ENCODE measurements at regions not wholly inside any gene's neighbourhood (a gene's known extent, or its start where the extent isn't known, plus 50 kb on each side); places are given as distances from the start of the nearest gene placed in this dataset.
"Not testable (repeated sequence)": the region's sequence is repeated elsewhere in the genome, so short reads cannot be mapped to it uniquely, and the experiment has no call there.

DNA sequence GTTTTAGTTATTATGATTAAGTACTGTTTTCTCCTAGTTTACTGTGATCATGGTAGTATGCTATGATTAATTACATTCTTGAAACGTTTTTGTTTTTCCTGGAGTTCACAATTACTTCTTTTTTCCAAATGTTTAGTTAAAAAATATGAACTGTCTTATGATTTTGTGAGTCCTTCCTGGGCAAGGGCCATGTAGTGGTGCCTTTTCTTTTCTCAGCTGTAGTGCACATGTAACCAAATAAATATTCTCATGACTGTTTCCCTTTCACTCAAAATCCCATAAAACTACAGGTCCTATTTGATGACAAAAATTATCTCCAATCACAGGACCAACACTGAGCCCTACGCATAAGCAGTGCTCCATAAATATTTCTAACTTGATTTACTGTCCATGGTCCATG is 118.9 kb upstream of the EGR2 start:
- no peak overlapping the region for H3K27ac ChIP-seq (ENCODE audit: low read depth in 1 of 2, low read length in 2 of 2)
- intact Hi-C loops (cut with DNase I): no loop called here
- ATAC-seq (ENCODE audit: low FRiP score) (no peak), DNase-seq (no peak)
- no peak overlapping the region for H3K4me3 ChIP-seq (ENCODE audit: low read length in 2 of 2)
- H3K36me3 ChIP-seq (ENCODE audit: control insufficient read depth in 1 of 2, insufficient read depth in 2 of 2, low read length in 1 of 2): no peaks in the 10 kb centered on the region
- H3K9me3 ChIP-seq (ENCODE audit: control insufficient read depth, low read length): no peaks in the 10 kb centered on the region
- H3K27me3 ChIP-seq (ENCODE audit: control insufficient read depth in 1 of 2, insufficient read depth in 2 of 2, low read length in 1 of 2): no peaks in the 10 kb centered on the region
- no peaks in the 10 kb centered on the region for H3K4me1 ChIP-seq (ENCODE audit: control insufficient read depth in 1 of 2, insufficient read depth in 2 of 2, low read length in 2 of 2)
- WGBS, 2 donors: 10 to 18% methylated on average over 2 of the region's 2 CpGs

DNA sequence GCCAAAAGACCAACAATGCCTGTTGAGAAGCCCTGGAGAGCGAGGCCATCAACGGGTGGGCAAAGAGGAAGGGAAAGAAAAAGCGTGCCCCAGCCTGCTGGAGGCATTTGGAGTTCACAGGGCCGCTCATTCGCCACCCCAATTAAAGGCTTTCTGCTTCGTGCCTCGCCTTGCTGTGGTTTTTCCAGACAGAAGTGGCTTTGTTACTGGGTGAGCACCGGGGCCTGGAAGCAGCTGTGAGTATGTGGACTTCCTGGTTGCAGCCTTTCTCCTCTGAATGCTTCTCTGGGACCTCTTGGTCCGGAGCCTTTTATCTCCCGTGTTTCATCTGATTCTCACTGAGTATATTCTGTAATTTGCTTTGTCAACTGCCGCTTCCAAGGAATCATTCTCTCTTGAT is 118.1 kb upstream of the EGR2 start:
- WGBS, 2 donors: 78 to 89% methylated on average over 11 of the region's 11 CpGs
- Histone ChIP-seq H3K27ac (ENCODE audit: low read depth in 1 of 2, low read length in 2 of 2) (no peak overlapping the region), H3K27me3 (ENCODE audit: control insufficient read depth in 1 of 2, insufficient read depth in 2 of 2, low read length in 1 of 2) (no peaks in the 10 kb centered on the region), H3K4me3 (ENCODE audit: low read length in 2 of 2) (no peak overlapping the region), H3K9me3 (ENCODE audit: control insufficient read depth, low read length) (no peaks in the 10 kb centered on the region), H3K4me1 (ENCODE audit: control insufficient read depth in 1 of 2, insufficient read depth in 2 of 2, low read length in 2 of 2) (no peaks in the 10 kb centered on the region), H3K36me3 (ENCODE audit: control insufficient read depth in 1 of 2, insufficient read depth in 2 of 2, low read length in 1 of 2) (no peaks in the 10 kb centered on the region)
- intact Hi-C loops (cut with DNase I): no loop called here
- DNase-seq (no peak), ATAC-seq (ENCODE audit: low FRiP score) (no peak)

DNA sequence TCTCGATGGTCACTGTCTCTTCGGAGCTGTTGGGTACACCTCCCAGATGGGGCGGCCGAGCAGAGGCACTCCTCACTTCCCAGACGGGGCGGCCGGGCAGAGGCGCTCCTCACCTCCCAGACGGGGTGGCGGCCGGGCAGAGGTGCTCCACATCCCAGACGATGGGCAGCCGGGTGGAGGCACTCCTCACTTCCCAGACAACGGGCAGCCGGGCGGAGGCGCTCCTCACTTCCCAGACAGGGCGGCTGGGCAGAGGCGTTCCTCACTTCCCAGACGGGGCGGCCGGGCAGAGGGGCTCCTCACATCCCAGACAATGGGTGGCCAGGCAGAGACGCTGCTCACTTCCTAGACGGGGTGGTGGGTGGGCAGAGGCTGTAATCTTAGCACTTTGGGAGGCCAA is 112.6 kb upstream of the EGR2 start:
- peak in 1 of 2 donors; percentile 67 for DNase-seq
- H3K4me1 ChIP-seq (ENCODE audit: control insufficient read depth in 1 of 2, insufficient read depth in 2 of 2, low read length in 2 of 2); H3K9me3 ChIP-seq (ENCODE audit: control insufficient read depth, low read length); H3K4me3 ChIP-seq (ENCODE audit: low read length in 2 of 2); H3K27me3 ChIP-seq (ENCODE audit: control insufficient read depth in 1 of 2, insufficient read depth in 2 of 2, low read length in 1 of 2); ATAC-seq (ENCODE audit: low FRiP score); intact Hi-C loops (cut with DNase I); H3K27ac ChIP-seq (ENCODE audit: low read depth in 1 of 2, low read length in 2 of 2); H3K36me3 ChIP-seq (ENCODE audit: control insufficient read depth in 1 of 2, insufficient read depth in 2 of 2, low read length in 1 of 2): not testable (repeated sequence)
- WGBS, 2 donors: 83 to 95% methylated on average over 16 to 24 of the region's 24 CpGs

DNA sequence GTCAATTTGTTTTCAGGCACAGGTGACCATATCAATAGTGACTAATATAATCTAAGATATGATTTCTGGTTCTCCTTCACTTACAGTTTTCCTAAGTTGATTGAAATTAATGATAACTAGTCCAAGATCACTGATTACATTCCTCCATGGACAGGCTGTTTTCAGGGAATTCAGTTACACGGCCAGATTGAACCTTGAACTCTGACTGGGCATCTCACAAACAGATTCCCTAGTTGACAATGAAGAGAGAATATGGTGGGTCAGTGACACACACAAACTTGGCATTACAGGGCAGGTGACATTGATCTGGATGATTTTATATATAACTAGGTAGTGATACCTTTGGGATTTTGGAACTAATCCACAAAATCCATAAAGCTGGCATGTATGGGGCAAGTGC is 110.2 kb upstream of the EGR2 start:
- no peaks in the 10 kb centered on the region for H3K36me3 ChIP-seq (ENCODE audit: control insufficient read depth in 1 of 2, insufficient read depth in 2 of 2, low read length in 1 of 2)
- intact Hi-C loops (cut with DNase I): no loop called here
- 66 to 74% methylated on average over 1 of the region's 1 CpG for WGBS, 2 donors

GRCh38 chr10:62924344-62924748 is 108.2 kb upstream of the EGR2 start:
- no peak overlapping the region for H3K4me3 ChIP-seq (ENCODE audit: low read length in 2 of 2)
- H3K4me1 ChIP-seq (ENCODE audit: control insufficient read depth in 1 of 2, insufficient read depth in 2 of 2, low read length in 2 of 2): no peaks in the 10 kb centered on the region
- ATAC-seq (ENCODE audit: low FRiP score): no peak
- DNase-seq: no peak
- no peak overlapping the region for H3K27ac ChIP-seq (ENCODE audit: low read depth in 1 of 2, low read length in 2 of 2)
- intact Hi-C loops (cut with DNase I): no loop called here
- no peaks in the 10 kb centered on the region for H3K9me3 ChIP-seq (ENCODE audit: control insufficient read depth, low read length)
- H3K36me3 ChIP-seq (ENCODE audit: control insufficient read depth in 1 of 2, insufficient read depth in 2 of 2, low read length in 1 of 2): no peaks in the 10 kb centered on the region
- WGBS, 2 donors: 48 to 71% methylated on average over 20 of the region's 20 CpGs
- no peaks in the 10 kb centered on the region for H3K27me3 ChIP-seq (ENCODE audit: control insufficient read depth in 1 of 2, insufficient read depth in 2 of 2, low read length in 1 of 2)

More for the DNA sequence above, 110.2 kb upstream of the EGR2 start:
- DNase-seq (no peak), ATAC-seq (ENCODE audit: low FRiP score) (no peak)
- Histone ChIP-seq H3K9me3 (ENCODE audit: control insufficient read depth, low read length) (no peaks in the 10 kb centered on the region), H3K27ac (ENCODE audit: low read depth in 1 of 2, low read length in 2 of 2) (no peak overlapping the region), H3K4me3 (ENCODE audit: low read length in 2 of 2) (no peak overlapping the region), H3K4me1 (ENCODE audit: control insufficient read depth in 1 of 2, insufficient read depth in 2 of 2, low read length in 2 of 2) (no peaks in the 10 kb centered on the region), H3K27me3 (ENCODE audit: control insufficient read depth in 1 of 2, insufficient read depth in 2 of 2, low read length in 1 of 2) (no peaks in the 10 kb centered on the region)

DNA sequence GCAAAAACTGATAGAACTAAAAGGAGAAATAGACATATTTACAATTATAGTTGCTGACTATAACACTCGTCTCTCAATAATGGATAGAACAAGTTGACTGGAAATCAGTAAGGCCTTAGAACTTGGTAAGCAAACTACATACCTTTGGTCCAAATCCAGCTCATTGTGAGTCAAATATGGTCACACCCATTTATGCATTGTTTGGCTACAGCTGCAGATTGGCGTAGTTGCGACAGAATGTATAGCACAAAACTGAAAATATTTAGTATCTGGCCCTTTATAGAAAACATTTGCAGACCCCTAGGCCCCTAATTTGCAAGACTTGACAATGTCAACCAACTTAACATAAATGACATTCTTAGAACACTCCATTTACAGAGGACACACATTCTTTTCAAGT is 103.6 kb upstream of the EGR2 start:
- H3K36me3 ChIP-seq (ENCODE audit: control insufficient read depth in 1 of 2, insufficient read depth in 2 of 2, low read length in 1 of 2): no peaks in the 10 kb centered on the region
- no peak for ATAC-seq (ENCODE audit: low FRiP score)
- H3K9me3 ChIP-seq (ENCODE audit: control insufficient read depth, low read length): no peaks in the 10 kb centered on the region
- intact Hi-C loops (cut with DNase I): no loop called here
- WGBS, 2 donors: 95 to 96% methylated on average over 3 of the region's 3 CpGs
- no peak for DNase-seq
- no peak overlapping the region for H3K4me3 ChIP-seq (ENCODE audit: low read length in 2 of 2)
- no peak overlapping the region for H3K27ac ChIP-seq (ENCODE audit: low read depth in 1 of 2, low read length in 2 of 2)
- H3K27me3 ChIP-seq (ENCODE audit: control insufficient read depth in 1 of 2, insufficient read depth in 2 of 2, low read length in 1 of 2): no peaks in the 10 kb centered on the region
- peaks cover 0 to 5% of the 10 kb centered on the region in 2 donors for H3K4me1 ChIP-seq (ENCODE audit: control insufficient read depth in 1 of 2, insufficient read depth in 2 of 2, low read length in 2 of 2)

GRCh38 chr10:62917475-62918238 is 101.5 kb upstream of the EGR2 start:
- no peak for ATAC-seq (ENCODE audit: low FRiP score)
- Histone ChIP-seq H3K27ac (ENCODE audit: low read depth in 1 of 2, low read length in 2 of 2) (no peak overlapping the region), H3K27me3 (ENCODE audit: control insufficient read depth in 1 of 2, insufficient read depth in 2 of 2, low read length in 1 of 2) (no peaks in the 10 kb centered on the region), H3K4me1 (ENCODE audit: control insufficient read depth in 1 of 2, insufficient read depth in 2 of 2, low read length in 2 of 2) (peaks cover 0 to 5% of the 10 kb centered on the region in 2 donors), H3K9me3 (ENCODE audit: control insufficient read depth, low read length) (no peaks in the 10 kb centered on the region), H3K36me3 (ENCODE audit: control insufficient read depth in 1 of 2, insufficient read depth in 2 of 2, low read length in 1 of 2) (no peaks in the 10 kb centered on the region), H3K4me3 (ENCODE audit: low read length in 2 of 2) (no peak overlapping the region)
- intact Hi-C loops (cut with DNase I): no loop called here
- no peak for DNase-seq
- 76 to 92% methylated on average over 9 of the region's 9 CpGs for WGBS, 2 donors

DNA sequence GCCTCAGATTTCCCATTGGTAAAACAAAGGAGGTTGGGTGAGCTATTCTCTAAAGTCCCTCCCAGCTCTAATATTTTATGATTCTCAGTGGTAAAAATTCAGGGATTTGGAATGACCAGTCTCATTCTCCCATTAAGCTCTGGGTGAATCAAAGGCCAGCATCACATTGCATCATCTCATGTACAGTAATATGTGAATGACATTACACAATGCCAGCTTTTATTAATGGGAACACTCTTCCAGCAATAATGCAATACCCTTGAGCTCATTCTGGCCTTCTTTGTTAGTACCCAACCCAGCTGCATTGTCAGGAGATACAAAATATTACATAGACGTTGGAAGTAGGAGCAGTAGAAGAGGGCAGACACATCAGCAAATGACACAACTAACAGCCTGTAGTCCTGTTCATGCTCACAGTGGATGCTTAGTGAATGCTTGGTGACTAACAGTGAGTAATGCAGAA is 100.0 kb upstream of the EGR2 start:
- no peak overlapping the region for H3K27ac ChIP-seq (ENCODE audit: low read depth in 1 of 2, low read length in 2 of 2)
- H3K9me3 ChIP-seq (ENCODE audit: control insufficient read depth, low read length): no peaks in the 10 kb centered on the region
- H3K36me3 ChIP-seq (ENCODE audit: control insufficient read depth in 1 of 2, insufficient read depth in 2 of 2, low read length in 1 of 2): no peaks in the 10 kb centered on the region
- whole genome bisulfite sequencing, 2 donors: 25 to 26% methylated on average over 1 of the region's 1 CpG
- H3K4me1 ChIP-seq (ENCODE audit: control insufficient read depth in 1 of 2, insufficient read depth in 2 of 2, low read length in 2 of 2): peaks cover 0 to 5% of the 10 kb centered on the region in 2 donors
- intact Hi-C loops (cut with DNase I): no loop called here
- H3K4me3 ChIP-seq (ENCODE audit: low read length in 2 of 2): no peak overlapping the region
- H3K27me3 ChIP-seq (ENCODE audit: control insufficient read depth in 1 of 2, insufficient read depth in 2 of 2, low read length in 1 of 2): no peaks in the 10 kb centered on the region
- ATAC-seq (ENCODE audit: low FRiP score) (peak; percentile 37), DNase-seq (no peak)

DNA sequence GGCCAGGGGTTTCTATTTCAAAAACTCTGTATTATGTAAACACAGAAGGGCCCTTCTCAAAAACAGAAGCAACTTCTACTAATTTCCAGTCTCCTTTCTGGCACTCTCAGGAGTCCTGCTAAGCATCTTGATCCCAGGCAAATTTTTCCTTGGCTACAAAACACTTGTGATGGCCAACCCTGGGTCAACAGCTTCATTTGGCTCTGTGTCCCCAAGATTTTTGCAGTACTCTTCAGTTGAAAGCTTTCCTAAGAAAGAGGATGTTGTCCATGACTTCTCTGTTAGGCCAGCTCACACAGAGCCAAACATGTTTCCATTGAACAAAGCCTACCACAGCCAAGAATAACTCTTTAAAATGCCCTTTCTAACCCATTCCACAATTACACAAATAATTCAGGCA is 99.0 kb upstream of the EGR2 start:
- intact Hi-C loops (cut with DNase I): no loop called here
- Histone ChIP-seq H3K9me3 (ENCODE audit: control insufficient read depth, low read length) (no peaks in the 10 kb centered on the region), H3K4me3 (ENCODE audit: low read length in 2 of 2) (no peak overlapping the region), H3K4me1 (ENCODE audit: control insufficient read depth in 1 of 2, insufficient read depth in 2 of 2, low read length in 2 of 2) (peaks cover 0 to 5% of the 10 kb centered on the region in 2 donors), H3K36me3 (ENCODE audit: control insufficient read depth in 1 of 2, insufficient read depth in 2 of 2, low read length in 1 of 2) (no peaks in the 10 kb centered on the region), H3K27me3 (ENCODE audit: control insufficient read depth in 1 of 2, insufficient read depth in 2 of 2, low read length in 1 of 2) (no peaks in the 10 kb centered on the region), H3K27ac (ENCODE audit: low read depth in 1 of 2, low read length in 2 of 2) (no peak overlapping the region)
- peak; percentile 43 for ATAC-seq (ENCODE audit: low FRiP score)
- DNase-seq: no peak

Measured in aorta (tissue), 5 donors.